Stimulated activated CD4-positive, alpha-beta T cell treated with anti-CD3 and anti-CD28 coated beads, Interleukin-12 subunit alpha, Interleukin-12 subunit beta, amount 100 ng/mL, for 24 hours (primary cell): ENCODE measurements at regions not wholly inside any gene's neighbourhood (a gene's known extent, or its start where the extent isn't known, plus 50 kb on each side); places are given as distances from the start of the nearest gene placed in this dataset.

Source experiments
- DNase-seq, 2 experiments: peaks; one replicate each; pipeline ENCODE4 v3.0.0-alpha.2; 2020; ENCODE audit warnings: low read depth in 2 of 2

DNA sequence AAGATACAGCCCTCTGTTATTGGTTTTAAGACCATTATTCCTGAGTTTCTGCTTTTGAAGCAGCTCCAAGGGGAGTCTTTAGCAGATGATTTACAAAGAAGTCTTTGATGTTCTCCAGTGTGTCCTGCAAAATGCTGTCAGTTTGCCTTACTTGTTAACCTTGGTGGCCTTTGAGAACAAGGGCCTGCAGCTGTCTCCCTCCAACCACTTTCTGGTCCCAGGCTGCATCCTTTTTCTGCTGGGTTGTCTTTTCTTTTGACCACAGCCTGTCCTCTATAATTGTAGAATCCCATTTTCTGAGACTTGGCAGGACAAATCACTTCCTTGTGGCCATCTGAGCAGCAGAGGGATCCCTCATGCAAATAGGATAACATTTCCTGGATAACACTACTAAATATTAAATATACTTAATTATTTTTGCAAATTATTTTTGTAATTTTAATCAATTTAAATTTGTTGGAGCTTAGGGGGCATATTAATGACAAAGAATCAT is 281.4 kb downstream of the DMRT2 start:
- DNase-seq = no peak

DNA sequence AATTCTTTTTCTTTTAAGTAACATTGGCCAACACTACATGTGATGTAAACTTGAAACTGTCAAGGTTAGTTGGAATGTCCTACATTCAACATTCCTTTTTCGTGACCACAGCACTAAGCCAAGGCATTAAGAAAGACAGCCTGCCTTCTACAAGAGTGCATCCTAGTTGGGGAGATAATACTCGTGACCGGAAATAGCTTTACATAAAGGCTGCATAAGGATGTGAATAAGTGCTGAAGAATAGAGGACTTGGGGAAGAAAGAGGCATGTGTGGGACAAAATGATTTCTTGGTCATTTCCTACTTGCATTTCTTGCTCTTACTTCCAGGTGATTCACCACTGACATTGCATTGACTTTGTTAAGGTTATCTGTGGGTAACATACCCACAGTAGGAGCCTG is 282.0 kb downstream of the DMRT2 start:
- DNase-seq = no peak

DNA sequence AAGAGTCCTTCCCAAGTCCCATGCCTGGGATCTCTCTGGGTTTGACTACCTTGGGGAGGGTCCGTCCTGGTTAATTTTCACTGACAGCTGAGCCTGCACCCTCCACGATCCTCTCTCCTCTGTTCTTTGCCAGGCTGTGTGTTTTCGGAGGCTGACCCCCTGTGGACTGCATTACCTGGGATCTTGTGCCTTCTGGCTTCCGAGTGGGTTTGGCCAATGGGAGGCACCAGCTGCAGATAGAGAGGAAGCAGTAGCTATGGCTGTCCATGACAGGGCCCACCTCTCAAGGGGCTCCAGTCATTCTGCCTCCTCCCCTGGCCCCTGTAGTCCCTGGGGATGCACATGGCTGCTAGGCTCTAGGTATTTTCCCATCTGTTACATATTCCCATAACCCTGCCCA is 285.0 kb downstream of the DMRT2 start:
- no peak for DNase-seq

DNA sequence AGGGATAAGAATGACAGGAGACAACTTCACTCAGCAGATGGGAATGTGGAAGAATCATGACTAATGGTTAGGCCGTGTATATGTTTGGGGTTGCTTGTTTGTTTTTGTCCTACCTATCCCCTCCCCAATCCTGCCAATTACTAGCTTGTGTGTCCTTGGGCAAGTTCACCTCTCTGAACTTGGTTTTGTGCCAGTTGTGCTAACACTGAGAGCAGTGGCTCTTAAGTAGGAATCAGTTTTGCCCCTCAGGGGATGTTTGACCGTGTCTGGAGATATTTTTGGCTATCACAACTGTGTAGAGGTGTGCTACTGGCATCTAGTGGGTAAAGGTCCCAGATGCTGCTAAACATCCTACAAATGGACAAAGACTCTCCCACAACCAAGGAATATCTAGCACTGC is 287.0 kb downstream of the DMRT2 start:
- DNase-seq = no peak

DNA sequence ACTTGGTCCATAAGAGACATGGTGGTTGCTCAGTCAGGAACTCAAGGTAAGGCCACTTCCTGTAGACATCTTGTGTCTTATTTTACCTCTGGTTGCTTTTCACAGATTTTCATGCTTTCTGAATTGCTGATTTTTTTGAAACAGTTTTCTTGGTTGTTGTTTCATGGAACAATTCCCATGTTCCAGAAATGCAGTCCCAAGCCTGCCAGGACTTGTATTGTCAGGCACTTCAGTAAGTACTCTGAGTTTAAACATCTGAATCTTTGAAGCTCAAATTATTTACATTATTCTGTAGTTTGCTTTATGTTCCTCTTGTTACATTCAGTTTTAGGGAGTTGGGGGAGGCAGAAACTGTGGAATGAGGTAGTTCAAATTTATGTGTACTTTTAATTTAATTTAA is 290.2 kb downstream of the DMRT2 start:
- DNase-seq = no peak

DNA sequence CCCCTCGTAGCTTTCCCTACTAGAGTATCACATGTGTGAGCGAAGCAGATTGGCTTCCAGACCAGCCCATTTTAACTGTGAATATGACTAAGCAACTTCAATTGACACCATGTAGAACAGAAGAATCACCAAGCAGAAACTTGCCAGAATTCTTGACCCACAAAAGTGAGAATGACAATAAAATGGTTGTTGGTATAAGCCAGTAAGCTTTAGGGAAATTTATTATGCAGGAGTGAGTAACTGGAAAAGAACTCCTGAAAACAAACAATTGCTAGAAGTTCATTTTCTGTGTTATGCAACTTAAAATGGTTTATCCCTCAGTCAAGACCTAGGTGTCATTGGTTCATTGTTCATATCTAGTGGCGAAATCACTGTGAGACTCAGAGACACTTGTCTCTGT is 303.1 kb downstream of the DMRT2 start:
- DNase-seq = no peak

DNA sequence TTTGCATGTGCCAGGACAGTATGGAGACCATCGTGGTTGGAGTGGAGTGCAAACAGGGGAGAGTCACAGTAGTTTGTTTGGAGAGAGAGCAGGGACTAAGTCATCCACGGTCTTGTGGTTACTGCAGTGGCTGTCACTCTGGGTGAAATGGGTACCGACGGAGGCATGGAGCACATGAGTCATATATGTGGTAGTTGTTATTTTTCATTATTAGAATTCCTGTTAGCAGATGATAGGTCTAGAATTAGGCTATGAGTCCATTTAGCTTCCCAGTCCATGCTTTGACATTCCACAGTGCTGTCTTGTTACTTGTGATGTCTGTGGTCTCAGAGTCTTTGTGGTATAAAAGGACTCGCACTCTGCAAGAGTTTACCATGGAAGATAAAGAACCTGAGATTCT is 303.9 kb downstream of the DMRT2 start:
- no peak for DNase-seq

DNA sequence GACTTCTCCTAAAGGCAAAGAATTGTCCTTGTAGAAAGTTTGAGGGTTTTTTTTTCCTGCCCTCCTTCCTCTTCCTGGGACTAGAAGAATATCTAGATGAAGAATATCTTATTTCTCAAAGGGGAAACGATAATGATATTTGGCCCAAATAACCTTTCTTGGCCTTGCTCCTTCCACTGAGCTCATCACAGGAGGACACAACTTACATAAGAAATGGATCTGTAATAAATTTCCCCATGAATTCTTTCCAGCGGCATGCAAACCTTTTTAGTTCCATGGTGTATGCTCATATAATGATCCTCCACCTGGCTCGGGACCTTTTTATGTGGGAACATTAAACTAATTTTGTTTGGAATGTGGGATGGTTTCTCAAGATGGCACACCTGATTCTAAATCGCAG is 304.4 kb downstream of the DMRT2 start:
- DNase-seq = no peak

DNA sequence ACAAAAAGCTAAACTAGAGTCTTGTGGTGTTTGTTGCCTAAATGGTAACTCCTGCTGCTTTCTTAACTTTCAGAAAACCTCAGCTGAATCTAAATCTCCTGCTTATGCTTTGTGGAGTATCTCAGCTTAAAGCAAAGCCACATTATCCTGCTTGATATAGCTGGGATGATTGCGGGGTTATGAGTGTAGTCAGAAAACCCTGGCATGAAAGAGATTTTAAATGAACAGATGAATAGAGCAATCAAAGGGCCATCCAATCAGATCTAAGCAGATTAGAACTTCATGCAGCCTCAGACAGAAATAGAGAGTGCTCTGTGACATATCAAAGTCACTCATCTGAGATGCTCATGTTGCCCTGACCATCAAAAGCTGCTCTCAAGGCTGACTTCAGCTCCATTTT is 305.5 kb downstream of the DMRT2 start:
- DNase-seq = no peak

DNA sequence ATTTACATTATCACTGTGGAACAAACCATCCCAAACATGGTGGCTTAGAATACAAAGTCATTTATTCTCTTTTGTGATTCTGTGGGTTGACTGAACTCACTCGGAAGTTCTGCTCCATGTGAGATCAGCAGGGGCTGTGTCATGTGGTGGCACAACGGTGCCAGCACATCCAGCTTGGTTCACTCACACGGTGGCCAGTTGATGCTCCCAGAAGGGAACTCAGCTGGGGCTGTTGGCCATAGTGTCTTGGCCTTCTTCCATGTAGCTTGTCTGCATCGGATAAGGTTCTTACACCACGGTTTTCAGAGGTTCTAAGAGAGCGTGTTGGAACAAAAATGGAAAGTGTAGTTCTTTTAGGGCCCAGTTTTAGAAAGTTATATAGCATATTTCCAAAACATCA is 312.7 kb downstream of the DMRT2 start:
- DNase-seq = no peak

DNA sequence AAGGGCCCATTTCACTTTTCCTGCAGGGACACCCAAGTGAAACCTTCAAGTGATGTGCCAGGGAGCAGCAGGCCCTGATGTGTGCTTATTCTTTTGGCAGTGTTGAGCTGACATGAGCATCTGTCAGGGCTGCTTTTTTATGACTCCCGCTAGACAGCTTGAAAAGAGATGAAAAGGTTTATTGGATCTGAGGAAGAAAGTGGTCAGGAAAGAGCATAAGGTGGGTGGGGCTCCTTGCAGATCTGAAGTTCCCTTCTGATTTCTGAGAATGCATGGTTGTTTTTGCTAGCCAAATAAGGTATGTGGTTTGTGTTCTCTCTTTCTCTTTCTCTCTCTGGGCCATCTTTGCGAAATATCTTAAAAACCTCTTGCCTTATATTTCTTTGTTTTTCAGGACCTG is 316.1 kb downstream of the DMRT2 start:
- DNase-seq = no peak

DNA sequence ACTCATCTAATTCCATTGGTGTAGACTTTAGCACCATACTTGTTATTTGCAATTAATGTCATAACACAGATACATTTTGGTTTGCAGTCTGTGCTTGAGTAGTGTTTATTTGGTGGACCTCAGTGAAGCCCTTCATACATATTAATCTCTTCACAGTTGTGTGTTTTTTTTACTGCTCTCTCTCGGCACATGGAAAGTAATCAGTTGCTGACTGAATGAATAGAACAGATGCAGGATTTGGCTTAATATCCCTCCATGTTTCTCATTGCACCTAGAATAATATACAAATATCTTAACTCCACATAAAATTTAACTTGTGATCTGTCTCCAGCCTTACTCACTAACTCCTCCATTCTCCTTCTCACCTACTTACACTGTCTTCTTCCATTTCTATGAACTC is 319.1 kb downstream of the DMRT2 start:
- no peak for DNase-seq

DNA sequence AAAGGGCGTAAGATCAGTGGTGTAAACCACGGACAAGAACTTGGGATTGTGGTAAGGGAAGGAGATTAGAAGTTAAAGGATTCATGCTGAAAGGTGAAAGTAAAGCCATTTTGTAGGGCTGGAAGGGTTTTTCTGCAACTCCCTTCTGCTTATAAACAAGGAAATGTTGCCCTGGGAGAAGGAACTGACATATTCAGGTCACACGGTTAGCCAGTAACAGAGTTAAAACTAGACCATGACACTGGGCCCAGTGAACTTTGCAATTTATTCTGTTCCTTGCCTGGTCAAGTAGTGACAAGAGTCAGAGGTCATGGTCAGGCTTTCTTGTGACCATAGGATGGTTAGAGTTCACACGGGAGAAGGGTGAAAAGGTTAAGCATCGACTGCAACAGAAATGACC is 323.3 kb downstream of the DMRT2 start:
- DNase-seq = no peak

DNA sequence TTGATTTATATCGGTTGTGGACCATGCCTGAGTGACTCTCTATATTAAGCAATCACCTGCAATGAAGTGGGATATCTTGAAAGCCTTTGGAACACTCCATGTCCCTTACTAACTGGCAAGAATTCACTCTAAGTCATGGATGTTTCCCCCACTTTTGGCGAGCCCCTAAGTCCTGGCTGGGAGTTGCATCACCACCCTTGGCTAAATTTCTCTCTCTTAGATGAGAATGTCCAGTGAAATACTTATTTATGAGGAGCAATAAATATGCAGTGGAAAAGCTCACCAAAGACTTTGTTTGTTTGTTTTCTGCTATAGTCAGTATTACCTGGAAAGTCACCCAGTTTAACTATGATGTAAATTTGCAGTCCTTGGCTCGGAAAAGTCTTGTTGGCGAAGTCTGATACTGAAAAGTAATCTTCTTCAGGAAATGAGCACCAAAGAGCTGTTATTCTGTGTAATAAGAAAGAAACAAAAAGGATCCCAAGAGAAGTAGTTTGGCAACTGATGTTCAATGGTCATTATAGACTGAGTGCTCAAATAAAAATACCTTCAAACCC is 333.8 kb downstream of the DMRT2 start:
- DNase-seq = no peak

DNA sequence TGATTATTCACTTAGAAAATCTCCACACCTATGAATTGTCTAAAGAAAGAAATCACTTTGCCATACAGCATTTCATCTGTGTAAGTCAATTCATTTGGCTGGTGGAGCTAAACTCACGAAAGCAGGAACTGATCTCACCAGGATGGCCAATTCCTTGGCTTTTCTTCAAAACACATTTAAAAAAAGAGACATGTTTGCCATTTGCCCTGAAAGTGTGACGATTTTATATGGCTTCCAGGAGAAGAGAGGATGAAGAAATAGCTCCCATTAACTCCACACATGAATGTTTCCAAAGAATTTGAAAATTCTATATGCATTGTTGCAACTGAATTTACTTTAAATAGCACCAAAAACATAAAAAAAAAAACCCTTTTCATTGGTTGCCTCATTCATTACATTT is 334.7 kb downstream of the DMRT2 start:
- no peak for DNase-seq

DNA sequence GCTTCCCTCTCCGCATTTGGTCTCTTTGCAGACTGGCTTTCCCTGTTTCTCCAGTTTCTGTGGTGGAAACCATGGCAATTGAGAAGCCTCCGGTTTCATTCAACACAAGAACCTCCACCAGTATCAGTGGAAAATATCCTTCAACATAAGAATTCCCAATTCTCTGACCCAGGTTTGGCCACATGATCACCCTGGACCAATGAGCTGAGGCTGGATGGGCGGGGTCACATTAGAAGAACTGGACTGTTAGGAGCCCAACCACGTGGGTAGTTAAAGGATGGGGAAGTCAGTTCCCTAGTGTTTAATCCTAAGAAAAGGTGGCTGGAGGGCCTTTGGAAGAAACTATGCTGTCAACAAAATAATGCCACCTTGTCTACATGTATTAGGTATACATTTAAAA is 336.3 kb downstream of the DMRT2 start:
- no peak for DNase-seq

DNA sequence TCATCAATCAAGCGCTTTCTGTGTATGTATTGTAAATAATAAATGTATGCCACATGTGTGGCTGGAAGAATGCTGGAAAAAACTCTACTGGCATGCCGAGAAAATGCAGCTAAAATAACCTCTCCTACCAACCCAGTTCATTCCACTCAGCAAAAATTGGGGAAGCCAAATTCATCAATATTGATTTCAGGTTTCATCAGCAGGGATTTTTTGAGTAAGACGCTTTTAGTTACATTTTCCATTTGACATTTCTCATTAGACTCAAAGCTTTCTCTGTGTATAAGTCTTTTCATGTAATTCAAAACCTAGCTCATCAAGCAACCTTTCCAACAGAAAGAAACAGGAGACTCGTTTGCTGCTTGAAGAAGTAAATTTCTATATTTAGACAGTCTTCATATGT is 338.1 kb downstream of the DMRT2 start:
- no peak for DNase-seq

DNA sequence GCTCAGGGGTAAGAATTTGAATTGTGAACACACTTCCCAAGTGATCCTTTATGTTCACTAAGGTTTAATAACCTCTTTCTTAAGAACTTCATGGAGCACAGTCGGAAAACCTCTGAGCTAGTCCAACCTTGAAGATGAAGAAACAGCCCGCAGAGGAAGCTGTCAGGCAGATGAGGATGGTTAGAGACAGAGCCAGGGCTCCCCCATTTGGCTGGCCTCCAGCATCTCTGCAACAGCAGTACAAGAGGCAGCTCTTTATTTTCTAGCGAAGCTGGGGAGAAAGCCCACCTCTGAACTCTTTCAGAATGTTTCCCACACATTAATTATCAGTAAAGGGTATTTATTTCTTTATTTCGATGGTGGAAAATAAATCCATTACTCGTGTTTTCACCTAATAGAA is 350.8 kb downstream of the DMRT2 start:
- DNase-seq = no peak

DNA sequence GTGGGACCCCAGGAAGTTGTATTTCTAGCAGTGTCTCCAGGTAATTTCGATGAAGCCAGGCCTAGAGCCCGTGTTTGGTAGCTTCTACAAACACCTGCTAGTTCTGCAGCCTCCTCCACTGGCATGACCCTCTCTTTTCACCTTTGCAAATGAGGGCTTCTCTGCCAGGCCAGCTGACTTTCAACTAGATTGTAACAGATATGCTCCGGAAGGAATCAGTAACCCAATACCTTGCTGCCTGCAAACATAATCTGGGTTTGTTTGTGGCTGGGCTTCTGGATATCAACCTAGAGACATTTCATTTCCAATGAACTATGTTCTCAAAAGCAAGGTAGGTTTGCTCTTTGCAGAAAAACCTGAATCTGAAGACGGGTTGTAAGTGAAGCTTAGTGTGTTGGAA is 354.8 kb downstream of the DMRT2 start:
- no peak for DNase-seq

DNA sequence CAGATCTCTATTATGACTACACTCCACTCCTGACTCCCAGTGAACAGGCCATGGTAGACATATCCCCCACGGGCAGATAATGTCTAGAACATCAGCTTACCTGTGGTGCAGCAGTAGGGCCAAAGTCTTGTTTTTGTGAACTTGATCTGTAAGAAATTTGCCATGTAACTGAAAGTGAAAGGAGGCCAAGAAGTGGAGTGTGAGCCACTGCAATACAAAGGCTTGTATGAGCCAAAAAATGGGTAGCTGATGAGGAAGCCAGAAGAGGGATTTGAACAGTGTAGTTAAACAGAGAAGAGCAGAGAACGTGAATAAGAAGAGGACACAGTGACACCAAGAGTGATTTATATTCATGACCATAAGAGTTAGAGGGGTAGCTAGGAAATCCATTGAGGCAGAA is 361.7 kb downstream of the DMRT2 start:
- no peak for DNase-seq

DNA sequence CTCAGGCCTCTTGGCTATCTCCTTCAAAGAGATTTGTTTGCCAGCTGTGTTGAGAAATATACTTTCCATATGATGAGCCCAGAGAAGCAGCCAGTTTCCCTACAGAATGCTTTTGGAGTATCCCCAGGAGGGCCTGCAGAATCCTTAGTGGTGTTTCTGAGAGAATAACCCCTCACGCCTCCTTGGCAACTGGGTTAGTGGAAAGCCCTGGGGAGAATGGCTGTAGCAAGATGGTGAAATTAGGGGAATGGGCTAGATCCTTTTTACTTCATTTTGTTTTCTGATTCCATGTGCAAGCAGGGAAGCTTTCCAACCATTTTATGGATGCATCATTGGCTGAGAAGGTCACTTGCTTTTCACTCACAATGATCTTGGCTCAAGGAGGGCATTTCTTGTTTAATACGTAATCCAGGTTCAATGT is 364.6 kb downstream of the DMRT2 start:
- DNase-seq = no peak

DNA sequence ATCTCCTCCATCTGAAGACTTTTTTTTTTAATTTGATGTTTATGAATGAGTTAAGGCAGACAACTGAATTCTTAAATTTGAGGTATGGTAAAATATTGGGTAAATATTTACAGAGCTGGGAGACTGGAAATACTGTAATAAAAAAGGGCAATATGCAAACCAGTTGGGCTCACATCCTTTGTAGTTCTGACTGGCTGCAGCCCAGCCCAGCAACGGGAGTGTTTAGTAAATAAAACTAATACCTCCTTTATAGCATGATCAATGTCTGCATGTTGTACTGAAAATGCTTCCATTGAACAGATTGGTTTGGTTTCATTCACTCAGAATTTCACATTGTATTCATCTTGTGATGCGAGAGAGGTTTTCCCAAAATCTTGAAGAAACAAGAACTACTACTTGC is 365.0 kb downstream of the DMRT2 start:
- DNase-seq = no peak

DNA sequence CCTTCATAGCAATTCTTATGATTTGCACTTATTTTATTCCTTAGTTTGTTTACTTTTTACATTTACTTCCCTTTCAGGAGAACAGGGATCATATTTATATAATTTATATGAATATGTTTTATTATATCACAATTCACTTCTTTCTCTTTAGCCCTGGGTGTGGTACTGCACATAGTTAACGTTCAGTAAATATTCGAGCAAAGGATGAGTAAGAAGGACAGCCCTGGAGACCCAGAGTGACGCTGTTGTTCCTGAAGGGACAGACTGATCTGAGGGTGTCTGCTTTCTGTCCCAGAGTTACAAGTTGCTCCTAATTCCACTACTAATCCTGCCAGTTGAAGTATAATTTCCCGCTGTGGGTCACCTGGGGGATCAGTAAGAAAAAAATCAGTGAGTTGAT is 366.1 kb downstream of the DMRT2 start:
- no peak for DNase-seq

DNA sequence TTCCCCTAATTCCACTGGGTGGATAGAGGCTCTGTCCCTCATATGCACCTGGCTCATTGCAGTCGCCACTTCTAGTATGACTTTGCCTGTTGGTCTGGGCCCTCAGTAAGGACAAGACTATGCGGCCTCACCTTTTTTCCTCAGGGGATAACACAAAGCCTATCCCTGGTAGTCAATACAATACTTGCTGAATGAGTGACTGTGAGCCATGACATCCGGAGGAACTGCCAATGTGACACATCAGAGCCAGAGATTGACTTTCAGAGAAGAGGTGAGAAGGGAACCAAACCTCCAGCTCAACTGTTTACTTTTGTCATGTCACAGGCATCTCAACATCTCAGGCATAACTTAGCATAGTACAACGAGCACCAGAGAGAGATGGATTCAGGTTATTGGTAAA is 371.3 kb downstream of the DMRT2 start:
- no peak for DNase-seq

DNA sequence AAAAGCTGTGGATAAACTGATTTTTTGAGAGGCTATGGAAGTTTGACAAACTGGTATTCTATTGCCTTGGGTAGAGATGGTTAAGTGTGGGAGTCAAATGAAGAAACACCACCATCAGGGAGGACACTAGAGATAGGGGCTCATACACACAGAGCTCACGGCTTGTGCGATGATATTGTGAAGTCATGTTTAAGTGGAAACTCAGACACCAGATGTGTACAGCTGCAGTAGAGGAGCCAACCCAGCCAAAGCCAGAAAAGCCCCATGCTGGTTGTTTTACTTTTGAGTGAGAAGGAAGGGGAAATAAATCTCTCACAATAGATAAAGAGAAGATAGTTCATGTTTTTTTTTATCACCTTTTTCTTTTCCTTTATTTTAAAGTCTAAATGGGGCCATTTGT is 377.7 kb downstream of the DMRT2 start:
- DNase-seq = no peak
